Memory B cell (primary cell): ENCODE measurements at regions not wholly inside any gene's neighbourhood (a gene's known extent, or its start where the extent isn't known, plus 50 kb on each side); places are given as distances from the start of the nearest gene placed in this dataset.

Experiments used
- ATAC-seq: fragments of 150-1000 bp; cut with Tn5 transposase; 2 replicates; pipeline ENCODE4 v1.10.0; 2021; ENCODE audit warnings: low read depth, mild to moderate bottlenecking, moderate library complexity
- DNase-seq, 2 donors: peaks; one replicate each; pipeline ENCODE4 v3.0.0; 2022; ENCODE audit warnings: low spot score in 2 of 2
- H3K27ac Mint-ChIP-seq: one replicate; pipeline ENCODE4 v1.8.0; 2022; ENCODE audit warnings: mild to moderate bottlenecking, moderate library complexity, mixed read lengths
- H3K27me3 Mint-ChIP-seq: one replicate; pipeline ENCODE4 v1.8.0; 2022; ENCODE audit warnings: mixed read lengths
- H3K36me3 Mint-ChIP-seq: one replicate; pipeline ENCODE4 v1.8.0; 2022; ENCODE audit warnings: mild to moderate bottlenecking, mixed read lengths
- H3K4me1 Mint-ChIP-seq: one replicate; pipeline ENCODE4 v1.8.0; 2022; ENCODE audit warnings: mixed read lengths
- H3K4me3 Mint-ChIP-seq: one replicate; pipeline ENCODE4 v1.8.0; 2022; ENCODE audit warnings: mild to moderate bottlenecking, moderate library complexity, mixed read lengths
- H3K9me3 Mint-ChIP-seq: one replicate; pipeline ENCODE4 v1.8.0; 2022; ENCODE audit warnings: mixed read lengths

DNA sequence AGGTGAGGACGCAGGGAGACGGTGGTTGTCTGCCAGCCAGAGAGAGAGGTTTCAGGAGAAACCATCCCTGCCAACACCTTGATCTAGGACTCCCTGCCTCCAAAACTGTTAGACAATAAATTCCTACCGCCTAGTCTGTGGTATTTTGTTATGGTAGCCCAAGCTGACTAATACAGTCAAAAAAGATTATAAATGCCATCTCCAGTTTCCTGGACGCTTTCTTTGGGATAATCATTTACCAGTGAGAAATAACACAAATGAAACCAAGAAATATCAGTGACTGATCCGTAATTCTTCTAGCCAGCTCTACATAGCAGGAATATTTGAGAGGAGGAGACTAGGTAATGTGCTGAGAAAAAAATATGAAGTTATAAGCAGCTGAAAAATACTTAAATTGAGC lies 707.8 kb upstream of the LMCD1 start:
- no peak overlapping the region for H3K27ac Mint-ChIP-seq
- H3K4me3 Mint-ChIP-seq, result no peak overlapping the region
- DNase-seq, result no peak
- H3K36me3 Mint-ChIP-seq, result no peaks in the 10 kb centered on the region
- no peaks in the 10 kb centered on the region for H3K4me1 Mint-ChIP-seq
- no peaks in the 10 kb centered on the region for H3K27me3 Mint-ChIP-seq
- ATAC-seq, result no peak
- peaks cover 1% of the 10 kb centered on the region for H3K9me3 Mint-ChIP-seq

DNA sequence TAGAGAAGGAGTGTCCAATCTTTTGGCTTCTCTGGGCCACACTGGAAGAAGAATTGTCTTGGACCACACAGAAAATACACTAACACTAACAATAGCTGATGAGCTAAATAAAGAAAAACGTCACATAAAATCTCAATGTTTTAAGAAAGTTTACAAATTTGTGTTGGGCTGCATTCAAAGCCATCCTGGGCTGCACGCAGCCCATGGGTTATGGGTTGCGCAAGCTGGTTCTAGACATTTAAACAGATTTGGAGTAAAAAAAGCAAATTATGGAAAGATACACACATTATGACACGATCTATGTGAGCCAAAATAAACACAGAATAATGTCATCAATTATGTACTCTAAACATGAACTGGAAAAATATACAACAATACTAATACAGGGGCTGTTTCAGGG lies 703.3 kb upstream of the LMCD1 start:
- H3K4me1 Mint-ChIP-seq, result no peaks in the 10 kb centered on the region
- no peaks in the 10 kb centered on the region for H3K36me3 Mint-ChIP-seq
- no peak for DNase-seq
- H3K4me3 Mint-ChIP-seq, result no peak overlapping the region
- H3K27ac Mint-ChIP-seq, result no peak overlapping the region
- no peaks in the 10 kb centered on the region for H3K27me3 Mint-ChIP-seq
- ATAC-seq, result no peak
- peaks cover 2% of the 10 kb centered on the region for H3K9me3 Mint-ChIP-seq

DNA sequence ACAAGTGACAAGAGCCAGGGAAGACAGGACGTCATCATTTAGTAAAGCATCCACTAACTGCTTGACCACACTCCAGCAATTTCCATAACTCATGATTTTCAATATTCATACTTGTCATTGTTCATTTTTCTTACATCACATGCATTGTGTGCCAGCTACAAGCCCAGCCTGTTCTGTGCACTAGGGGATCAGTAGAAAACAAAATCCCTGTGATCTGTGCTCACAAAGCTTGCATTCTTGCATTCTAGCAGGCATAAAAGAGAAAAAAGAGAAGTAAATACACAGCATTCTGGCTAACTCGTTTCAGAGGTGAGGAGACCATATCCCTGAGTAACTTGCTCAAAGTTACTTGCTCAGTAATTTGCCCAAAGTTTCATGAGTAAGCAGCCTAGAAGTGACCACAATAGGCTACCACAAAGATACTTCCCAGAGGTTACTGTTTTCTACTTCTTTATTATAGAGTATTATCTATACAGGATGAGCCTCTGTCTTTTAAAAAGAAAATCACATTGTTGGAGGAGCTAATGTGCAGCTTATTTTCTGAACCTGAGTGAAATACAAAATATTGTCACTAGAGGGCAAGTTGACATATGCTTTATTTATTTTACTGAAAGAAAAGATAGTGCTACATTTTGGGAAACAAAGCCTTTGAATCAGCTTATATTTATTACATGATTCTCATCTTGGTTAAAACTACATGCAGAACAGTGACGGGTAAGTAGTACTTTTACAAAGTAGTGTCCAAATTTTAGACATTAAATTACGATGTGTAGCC lies 701.4 kb upstream of the LMCD1 start:
- Mint-ChIP-seq H3K9me3 (peaks cover 2% of the 10 kb centered on the region), H3K4me3 (no peak overlapping the region), H3K27ac (no peak overlapping the region), H3K4me1 (no peaks in the 10 kb centered on the region), H3K36me3 (no peaks in the 10 kb centered on the region), H3K27me3 (no peaks in the 10 kb centered on the region)
- ATAC-seq, result no peak
- no peak for DNase-seq

GRCh38 chr3:7812490-7812889 lies 689.1 kb upstream of the LMCD1 start:
- no peak for ATAC-seq
- Mint-ChIP-seq H3K4me1 (no peaks in the 10 kb centered on the region), H3K9me3 (peaks cover 5% of the 10 kb centered on the region), H3K27me3 (no peaks in the 10 kb centered on the region), H3K4me3 (no peak overlapping the region), H3K36me3 (no peaks in the 10 kb centered on the region), H3K27ac (no peak overlapping the region)
- no peak for DNase-seq

- H3K27ac Mint-ChIP-seq, result no peak overlapping the region
- peaks cover 5% of the 10 kb centered on the region for H3K9me3 Mint-ChIP-seq
- no peaks in the 10 kb centered on the region for H3K27me3 Mint-ChIP-seq
- ATAC-seq (no peak), DNase-seq (no peak)
- no peaks in the 10 kb centered on the region for H3K36me3 Mint-ChIP-seq
- H3K4me3 Mint-ChIP-seq, result no peak overlapping the region
- H3K4me1 Mint-ChIP-seq, result no peaks in the 10 kb centered on the region
Observed at GRCh38 chr3:7813365-7813764, 688.3 kb upstream of the LMCD1 start.

- Mint-ChIP-seq H3K27me3 (no peaks in the 10 kb centered on the region), H3K4me1 (no peaks in the 10 kb centered on the region), H3K36me3 (no peaks in the 10 kb centered on the region), H3K27ac (no peak overlapping the region), H3K4me3 (no peak overlapping the region), H3K9me3 (peaks cover 4% of the 10 kb centered on the region)
- no peak for ATAC-seq
- no peak for DNase-seq
Observed at GRCh38 chr3:7817239-7817638, 684.4 kb upstream of the LMCD1 start.

GRCh38 chr3:7820969-7821368 lies 680.7 kb upstream of the LMCD1 start:
- H3K4me1 Mint-ChIP-seq, result no peaks in the 10 kb centered on the region
- no peak for DNase-seq
- no peak overlapping the region for H3K27ac Mint-ChIP-seq
- H3K27me3 Mint-ChIP-seq, result no peaks in the 10 kb centered on the region
- peaks cover 11% of the 10 kb centered on the region for H3K9me3 Mint-ChIP-seq
- H3K36me3 Mint-ChIP-seq, result peaks cover 1% of the 10 kb centered on the region
- ATAC-seq, result no peak
- no peak overlapping the region for H3K4me3 Mint-ChIP-seq

DNA sequence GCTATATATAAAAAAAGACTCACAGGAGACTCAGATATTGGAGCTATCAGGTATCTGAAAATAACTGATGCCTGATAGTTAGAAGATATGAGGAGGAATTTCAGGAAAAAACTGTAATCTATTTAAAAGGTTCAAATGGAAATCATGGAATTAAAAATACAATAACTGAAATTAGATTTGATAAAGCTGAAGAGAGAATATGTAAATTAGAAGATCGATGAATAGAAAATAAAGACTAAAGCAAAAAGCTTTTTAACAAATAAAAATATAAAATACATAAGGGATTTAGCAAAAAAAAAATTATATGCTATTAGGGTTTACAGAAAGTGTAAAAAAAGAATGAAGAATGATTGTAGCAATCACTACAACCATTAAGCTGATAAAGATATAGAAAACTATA lies 679.8 kb upstream of the LMCD1 start:
- Mint-ChIP-seq H3K9me3 (peaks cover 11% of the 10 kb centered on the region), H3K27ac (no peak overlapping the region), H3K27me3 (no peaks in the 10 kb centered on the region), H3K4me1 (no peaks in the 10 kb centered on the region), H3K36me3 (peaks cover 1% of the 10 kb centered on the region), H3K4me3 (no peak overlapping the region)
- ATAC-seq (no peak), DNase-seq (no peak)

DNA sequence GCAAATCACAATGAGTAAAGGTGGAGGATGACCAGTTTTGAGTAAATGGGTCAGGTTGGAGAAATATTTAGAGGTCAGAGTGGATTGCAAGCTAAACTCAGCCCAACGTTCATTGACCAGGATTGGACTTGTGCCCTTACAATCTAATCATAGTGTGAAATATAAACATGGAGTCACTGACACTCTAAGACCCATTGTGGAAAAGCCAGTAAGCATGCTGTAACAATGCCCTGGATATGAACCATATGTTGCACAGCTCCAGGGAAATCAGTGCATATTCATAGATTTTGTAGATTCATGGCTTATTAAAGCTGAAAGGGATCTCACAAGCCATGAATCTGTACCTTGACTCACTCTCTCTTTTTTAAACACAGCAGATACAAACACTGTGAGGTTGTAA lies 660.2 kb upstream of the LMCD1 start:
- Mint-ChIP-seq H3K4me1 (no peaks in the 10 kb centered on the region), H3K27me3 (no peaks in the 10 kb centered on the region), H3K36me3 (no peaks in the 10 kb centered on the region), H3K9me3 (peaks cover 2% of the 10 kb centered on the region), H3K4me3 (no peak overlapping the region), H3K27ac (no peak overlapping the region)
- no peak for ATAC-seq
- DNase-seq, result no peak

DNA sequence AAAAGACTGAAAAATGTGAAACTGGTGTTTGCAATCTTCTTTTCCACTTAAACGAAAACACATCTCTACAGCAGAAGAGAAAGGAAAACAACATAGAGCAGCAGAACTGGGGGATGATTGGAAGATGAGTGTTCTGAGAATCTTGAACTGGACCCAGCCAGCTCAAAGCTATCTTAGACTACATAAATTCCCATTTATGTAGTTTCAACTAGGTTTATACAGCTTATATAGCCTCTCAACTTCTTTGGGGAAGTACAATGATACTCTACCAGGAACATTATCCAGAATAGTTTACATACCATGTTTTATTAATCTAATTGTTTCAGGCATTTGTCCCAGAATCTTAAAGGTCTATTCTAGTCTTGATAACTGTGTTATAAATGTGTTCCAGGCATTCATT lies 658.2 kb upstream of the LMCD1 start:
- ATAC-seq (no peak), DNase-seq (no peak)
- Mint-ChIP-seq H3K9me3 (peaks cover 2% of the 10 kb centered on the region), H3K4me3 (no peak overlapping the region), H3K27ac (no peak overlapping the region), H3K36me3 (no peaks in the 10 kb centered on the region), H3K27me3 (no peaks in the 10 kb centered on the region), H3K4me1 (no peaks in the 10 kb centered on the region)

DNA sequence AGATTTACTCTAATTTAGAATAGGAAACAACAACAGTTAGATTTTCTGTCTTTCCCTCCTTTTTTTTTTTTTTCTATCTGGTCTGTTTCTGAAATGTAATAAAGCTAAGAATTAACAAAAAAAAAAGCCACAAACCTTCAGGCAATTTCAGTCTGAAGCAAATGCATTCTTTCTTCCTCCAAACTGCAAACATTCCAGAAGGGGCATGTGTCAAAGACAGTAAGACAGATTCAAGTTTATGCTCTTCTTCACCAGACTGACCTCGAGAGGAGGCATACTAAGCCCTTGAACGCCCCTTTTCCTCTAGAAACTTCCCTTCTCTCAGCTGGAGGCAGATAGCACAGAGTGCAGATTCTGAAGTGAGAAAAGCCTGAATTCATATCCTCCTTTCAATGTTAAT lies 654.6 kb upstream of the LMCD1 start:
- no peak overlapping the region for H3K27ac Mint-ChIP-seq
- DNase-seq (no peak), ATAC-seq (no peak)
- H3K4me1 Mint-ChIP-seq, result no peaks in the 10 kb centered on the region
- no peak overlapping the region for H3K4me3 Mint-ChIP-seq
- H3K9me3 Mint-ChIP-seq, result peaks cover 5% of the 10 kb centered on the region
- H3K27me3 Mint-ChIP-seq, result no peaks in the 10 kb centered on the region
- H3K36me3 Mint-ChIP-seq, result no peaks in the 10 kb centered on the region

GRCh38 chr3:7847521-7847920 lies 654.1 kb upstream of the LMCD1 start:
- H3K27me3 Mint-ChIP-seq, result no peaks in the 10 kb centered on the region
- H3K9me3 Mint-ChIP-seq, result peaks cover 6% of the 10 kb centered on the region
- DNase-seq (no peak), ATAC-seq (no peak)
- H3K27ac Mint-ChIP-seq, result no peak overlapping the region
- no peak overlapping the region for H3K4me3 Mint-ChIP-seq
- no peaks in the 10 kb centered on the region for H3K36me3 Mint-ChIP-seq
- no peaks in the 10 kb centered on the region for H3K4me1 Mint-ChIP-seq

GRCh38 chr3:7854266-7854665 lies 647.4 kb upstream of the LMCD1 start:
- no peaks in the 10 kb centered on the region for H3K4me1 Mint-ChIP-seq
- ATAC-seq, result no peak
- no peak overlapping the region for H3K4me3 Mint-ChIP-seq
- no peak overlapping the region for H3K27ac Mint-ChIP-seq
- H3K27me3 Mint-ChIP-seq, result no peaks in the 10 kb centered on the region
- peaks cover 3% of the 10 kb centered on the region for H3K9me3 Mint-ChIP-seq
- H3K36me3 Mint-ChIP-seq, result no peaks in the 10 kb centered on the region
- DNase-seq, result no peak

DNA sequence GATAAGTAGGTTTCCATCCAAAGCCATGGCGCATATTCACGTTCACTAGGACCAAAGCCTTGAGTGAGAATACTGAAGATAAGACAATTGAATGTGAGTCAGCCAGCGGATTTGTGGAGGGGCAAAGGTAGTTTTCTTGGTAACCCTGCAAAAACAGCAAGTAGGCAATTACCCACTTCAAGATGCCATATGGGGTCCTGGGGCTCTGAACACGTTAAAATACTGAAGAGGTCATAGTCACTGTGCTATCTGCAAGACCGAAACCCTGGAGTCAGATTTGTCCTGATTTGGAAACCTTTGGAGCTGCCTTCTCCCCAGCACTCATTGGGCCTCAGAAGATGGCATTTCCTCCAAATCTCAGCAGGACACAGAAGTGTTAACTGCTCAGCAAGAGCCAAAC lies 646.9 kb upstream of the LMCD1 start:
- Mint-ChIP-seq H3K27ac (no peak overlapping the region), H3K4me3 (no peak overlapping the region), H3K4me1 (no peaks in the 10 kb centered on the region), H3K36me3 (no peaks in the 10 kb centered on the region), H3K27me3 (no peaks in the 10 kb centered on the region), H3K9me3 (peaks cover 3% of the 10 kb centered on the region)
- DNase-seq, result no peak
- no peak for ATAC-seq

DNA sequence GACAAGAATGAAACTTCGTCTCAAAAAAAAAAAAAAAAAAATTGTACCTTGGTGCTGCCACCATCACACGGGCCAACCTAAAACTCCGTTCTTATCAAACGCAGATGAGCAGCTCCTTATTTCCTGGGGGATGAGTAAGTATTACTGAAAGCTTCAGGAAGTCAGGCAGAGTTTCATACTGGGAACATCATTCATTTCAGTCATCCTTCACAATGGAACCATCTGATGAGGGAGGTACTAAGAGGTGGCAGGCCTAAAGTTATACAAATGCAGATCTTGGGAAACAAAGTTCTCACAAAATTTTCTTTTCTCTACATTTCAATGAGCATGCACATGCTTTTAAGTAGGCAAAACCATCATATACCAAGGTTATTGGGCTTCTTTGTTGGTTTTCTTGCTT lies 636.0 kb upstream of the LMCD1 start:
- no peak for DNase-seq
- H3K9me3 Mint-ChIP-seq, result peaks cover 3% of the 10 kb centered on the region
- no peak for ATAC-seq
- no peak overlapping the region for H3K27ac Mint-ChIP-seq
- H3K36me3 Mint-ChIP-seq, result no peaks in the 10 kb centered on the region
- H3K4me3 Mint-ChIP-seq, result no peak overlapping the region
- no peaks in the 10 kb centered on the region for H3K27me3 Mint-ChIP-seq
- H3K4me1 Mint-ChIP-seq, result no peaks in the 10 kb centered on the region
